WTC11 (cell line): ENCODE measurements at regions not wholly inside any gene's neighbourhood (a gene's known extent, or its start where the extent isn't known, plus 50 kb on each side); places are given as distances from the start of the nearest gene placed in this dataset.
"Not testable (repeated sequence)": the region's sequence is repeated elsewhere in the genome, so short reads cannot be mapped to it uniquely, and the experiment has no call there.

ENCODE experiments used
- ATAC-seq: fragments of 200-7000 bp; cut with Tn5 transposase; 2 replicates; pipeline ENCODE4 v1.10.0; 2021; ENCODE audit warnings: mild to moderate bottlenecking, moderate library complexity
- CTCF ChIA-PET: fragments of 300-600 bp; sonication (Branson Sonifier 250); formaldehyde crosslinking; loops from one replicate; lab custom pipeline; 2021; ENCODE audit warnings: antibody characterized with exemption; lab: Charles Lee
- POLR2A ChIA-PET: fragments of 350-600 bp; sonication (Branson Sonifier 250); formaldehyde crosslinking; loops from one replicate; lab custom pipeline; 2021; ENCODE audit warnings: antibody characterized with exemption; lab: Charles Lee
- DNase-seq: peaks from one replicate; pipeline ENCODE4 v3.0.0; 2021; ENCODE audit warnings: low spot score
- H3K27ac Mint-ChIP-seq: 2 replicates; pipeline ENCODE4 v1.8.0; 2021; ENCODE audit warnings: mixed read lengths
- H3K27me3 Mint-ChIP-seq: 2 replicates; pipeline ENCODE4 v1.8.0; 2021; ENCODE audit warnings: low read depth, mild to moderate bottlenecking, moderate library complexity, mixed read lengths
- H3K36me3 Mint-ChIP-seq: 2 replicates; pipeline ENCODE4 v1.8.0; 2021; ENCODE audit warnings: mixed read lengths
- H3K4me1 Mint-ChIP-seq: 2 replicates; pipeline ENCODE4 v1.8.0; 2022; ENCODE audit warnings: mixed read lengths
- H3K4me3 Mint-ChIP-seq: 2 replicates; pipeline ENCODE4 v1.8.0; 2021; ENCODE audit warnings: mild to moderate bottlenecking, moderate library complexity, mixed read lengths
- H3K9me3 Mint-ChIP-seq: 2 replicates; pipeline ENCODE4 v1.8.0; 2021; ENCODE audit warnings: mixed read lengths
- ATF1 ChIP-seq: sonication (generic); formaldehyde crosslinking; IDR thresholded peaks from 2 replicates; pipeline ENCODE4 v1.8.1; 2023; ENCODE audit warnings: mild to moderate bottlenecking, moderate library complexity, missing genetic modification reagents
- ATF3 ChIP-seq: sonication (generic); formaldehyde crosslinking; conservative IDR thresholded peaks from 2 replicates; pipeline ENCODE4 v1.8.1; 2022; ENCODE audit warnings: mild to moderate bottlenecking, missing genetic modification reagents
- ATF6 ChIP-seq: sonication (generic); formaldehyde crosslinking; IDR thresholded peaks from 2 replicates; pipeline ENCODE4 v1.8.1; 2023; ENCODE audit warnings: mild to moderate bottlenecking, missing genetic modification reagents
- E2F1 ChIP-seq: sonication (generic); formaldehyde crosslinking; IDR thresholded peaks from 2 replicates; pipeline ENCODE4 v1.8.0; 2022; ENCODE audit warnings: mild to moderate bottlenecking, missing genetic modification reagents
- FOXP4 ChIP-seq: sonication (generic); formaldehyde crosslinking; IDR thresholded peaks from 2 replicates; pipeline ENCODE4 v1.8.0; 2022; ENCODE audit warnings: mild to moderate bottlenecking, missing genetic modification reagents
- GTF2I ChIP-seq: fragments of 250-450 bp; sonication (Bioruptor Pico); conservative IDR thresholded peaks from 2 replicates; pipeline ENCODE4 v1.4.0; 2021; ENCODE audit warnings: mild to moderate bottlenecking
- IRF2 ChIP-seq: sonication (generic); formaldehyde crosslinking; IDR thresholded peaks from 2 replicates; pipeline ENCODE4 v1.8.0; 2022; ENCODE audit warnings: low read depth, missing genetic modification reagents, borderline replicate concordance
- MAX ChIP-seq: sonication (generic); formaldehyde crosslinking; IDR thresholded peaks from 2 replicates; pipeline ENCODE4 v1.8.0; 2022; ENCODE audit warnings: mild to moderate bottlenecking, missing genetic modification reagents
- MYBL2 ChIP-seq: sonication (generic); formaldehyde crosslinking; IDR thresholded peaks from 2 replicates; pipeline ENCODE4 v1.8.1; 2023; ENCODE audit warnings: mild to moderate bottlenecking, moderate library complexity, missing genetic modification reagents
- NFYB ChIP-seq: sonication (generic); formaldehyde crosslinking; conservative IDR thresholded peaks from 2 replicates; pipeline ENCODE4 v1.8.0; 2022; ENCODE audit warnings: low read depth, missing genetic modification reagents
- PRDM15 ChIP-seq: sonication (generic); formaldehyde crosslinking; IDR thresholded peaks from 2 replicates; pipeline ENCODE4 v1.8.0; 2022; ENCODE audit warnings: missing genetic modification reagents
- PRRX2 ChIP-seq: fragments of 250-450 bp; sonication (Bioruptor Pico); IDR thresholded peaks from 2 replicates; pipeline ENCODE4 v1.8.0; 2021; ENCODE audit warnings: mild to moderate bottlenecking
- RORB ChIP-seq: fragments of 250-450 bp; sonication (Bioruptor Pico); IDR thresholded peaks from 2 replicates; pipeline ENCODE4 v1.9.0; 2021; ENCODE audit warnings: mild to moderate bottlenecking
- TEAD1 ChIP-seq: sonication (generic); formaldehyde crosslinking; IDR thresholded peaks from 2 replicates; pipeline ENCODE4 v1.8.0; 2022; ENCODE audit warnings: mild to moderate bottlenecking, missing genetic modification reagents
- ZNF138 ChIP-seq: sonication (generic); formaldehyde crosslinking; conservative IDR thresholded peaks from 2 replicates; pipeline ENCODE4 v1.8.1; 2022; ENCODE audit warnings: mild to moderate bottlenecking, moderate library complexity, missing genetic modification reagents
- ZNF281 ChIP-seq: sonication (generic); formaldehyde crosslinking; IDR thresholded peaks from 2 replicates; pipeline ENCODE4 v1.8.0; 2023; ENCODE audit warnings: mild to moderate bottlenecking, missing genetic modification reagents
- ZNF423 ChIP-seq: fragments of 250-450 bp; sonication (Bioruptor Pico); IDR thresholded peaks from 2 replicates; pipeline ENCODE4 v2.1.2; 2022; ENCODE audit warnings: mild to moderate bottlenecking, moderate library complexity
- ZNF512 ChIP-seq: sonication (generic); formaldehyde crosslinking; IDR thresholded peaks from 2 replicates; pipeline ENCODE4 v1.8.1; 2022; ENCODE audit warnings: missing genetic modification reagents, borderline replicate concordance

- no peak overlapping the region for H3K27ac Mint-ChIP-seq
- no peak for ATAC-seq
- H3K9me3 Mint-ChIP-seq: peaks cover 19% of the 10 kb centered on the region
- H3K4me1 Mint-ChIP-seq: peaks cover 30% of the 10 kb centered on the region
- TF ChIP-seq MYBL2 (CRISPR knock-in tag): no peak
- TF ChIP-seq ZNF512 (CRISPR knock-in tag): no peak
- 0 out of 2 replicates have a peak, but pooled peaks have one; percentile 23 for TF ChIP-seq GTF2I
- POLR2A ChIA-PET: no interaction called here
- no peak for DNase-seq
- peaks cover 16% of the 10 kb centered on the region for H3K27me3 Mint-ChIP-seq
- peaks cover 17% of the 10 kb centered on the region for H3K36me3 Mint-ChIP-seq
- CTCF ChIA-PET: interaction anchor here (0.9 kb wide), 1 partner anchor 11 kb away, joined by 4 read pairs; no protein-coding TSS in a partner anchor
- H3K4me3 Mint-ChIP-seq: no peak overlapping the region
Measured at GRCh38 chr1:8228253-8228652, 89.7 kb upstream of the SLC45A1 start.

- H3K27ac Mint-ChIP-seq, H3K4me3 Mint-ChIP-seq, ATAC-seq, DNase-seq, POLR2A ChIA-PET: not testable (repeated sequence)
- Mint-ChIP-seq H3K36me3 (peaks cover 17% of the 10 kb centered on the region), H3K4me1 (peaks cover 35% of the 10 kb centered on the region), H3K27me3 (peaks cover 16% of the 10 kb centered on the region), H3K9me3 (peaks cover 19% of the 10 kb centered on the region)
- CTCF ChIA-PET: interaction anchor here (0.9 kb wide), 1 partner anchor 11 kb away, joined by 4 read pairs; no protein-coding TSS in a partner anchor
Measured at GRCh38 chr1:8227674-8228073, 90.2 kb upstream of the SLC45A1 start.

GRCh38 chr1:8226747-8227146 is 91.2 kb upstream of the SLC45A1 start:
- CTCF ChIA-PET: interaction anchor here (0.5 kb wide), 1 partner anchor 42 kb away, joined by 5 read pairs; no protein-coding TSS in a partner anchor
- peaks cover 32% of the 10 kb centered on the region for H3K4me1 Mint-ChIP-seq
- peaks cover 19% of the 10 kb centered on the region for H3K9me3 Mint-ChIP-seq
- H3K27me3 Mint-ChIP-seq: peaks cover 19% of the 10 kb centered on the region
- H3K36me3 Mint-ChIP-seq: peaks cover 17% of the 10 kb centered on the region
- POLR2A ChIA-PET: no interaction called here
- no peak overlapping the region for H3K4me3 Mint-ChIP-seq
- DNase-seq: no peak
- no peak overlapping the region for H3K27ac Mint-ChIP-seq
- peak; percentile 55 for ATAC-seq
- TF ChIP-seq ATF1 (CRISPR knock-in tag): no peak
- TF ChIP-seq E2F1 (CRISPR knock-in tag): no peak
- TF ChIP-seq PRDM15: no peak
- no peak for TF ChIP-seq ZNF138 (CRISPR knock-in tag)
- TF ChIP-seq IRF2: no peak
- no peak for TF ChIP-seq TEAD1 (CRISPR knock-in tag)
- no peak for TF ChIP-seq PRRX2
- no peak for TF ChIP-seq MAX (CRISPR knock-in tag)
- TF ChIP-seq NFYB (CRISPR knock-in tag): no peak
- TF ChIP-seq ZNF281 (CRISPR knock-in tag): no peak
- no peak for TF ChIP-seq FOXP4 (CRISPR knock-in tag)
- no peak for TF ChIP-seq RORB (CRISPR knock-in tag)
- TF ChIP-seq ATF6 (CRISPR knock-in tag): no peak
- TF ChIP-seq ZNF423 (CRISPR knock-in tag): no peak
- TF ChIP-seq ATF3 (CRISPR knock-in tag): no peak
